Neuronal stem cell (in vitro differentiated cells): ENCODE measurements at regions not wholly inside any gene's neighbourhood (a gene's known extent, or its start where the extent isn't known, plus 50 kb on each side); places are given as distances from the start of the nearest gene placed in this dataset.

ENCODE experiments used
- DNase-seq: peaks from one replicate; pipeline ENCODE4 v3.0.0-alpha.2; 2013; ENCODE audit warnings: low spot score
- H2AFZ ChIP-seq: one replicate; pipeline ENCODE4 v1.6.1; 2013; ENCODE audit warnings: mild to moderate bottlenecking, low read length, inconsistent platforms
- H2AK5ac ChIP-seq: 2 replicates; pipeline ENCODE4 v1.6.1; 2013; ENCODE audit warnings: low read depth, mild to moderate bottlenecking, inconsistent platforms, low read length, moderate library complexity, mixed read lengths
- H2BK120ac ChIP-seq: 2 replicates; pipeline ENCODE4 v1.6.1; 2013; ENCODE audit warnings: low read depth, mild to moderate bottlenecking, inconsistent platforms, low read length, moderate library complexity, mixed read lengths
- H2BK12ac ChIP-seq: one replicate; pipeline ENCODE4 v1.6.1; 2013; ENCODE audit warnings: low read length, inconsistent platforms
- H2BK15ac ChIP-seq: 2 replicates; pipeline ENCODE4 v1.6.1; 2013; ENCODE audit warnings: mild to moderate bottlenecking, low read length, inconsistent platforms, mixed read lengths
- H2BK5ac ChIP-seq: one replicate; pipeline ENCODE4 v1.6.1; 2013; ENCODE audit warnings: inconsistent platforms, mild to moderate bottlenecking, low read length, moderate library complexity
- H3K14ac ChIP-seq: one replicate; pipeline ENCODE4 v1.6.1; 2013; ENCODE audit warnings: low read length, inconsistent platforms
- H3K18ac ChIP-seq: 2 replicates; pipeline ENCODE4 v1.6.1; 2013; ENCODE audit warnings: low read length, inconsistent platforms
- H3K23ac ChIP-seq: 2 replicates; pipeline ENCODE4 v1.6.1; 2013; ENCODE audit warnings: low read depth, mild to moderate bottlenecking, mixed read lengths, low read length, inconsistent platforms; ENCODE audit not compliant: poor library complexity
- H3K27ac ChIP-seq: replicated peaks from 3 replicates; pipeline ENCODE4 v1.5.1; 2013; ENCODE audit warnings: low read length, inconsistent platforms
- H3K27me3 ChIP-seq, 3 experiments: 2 replicates each; pipeline ENCODE4 v1.6.1; 2013; ENCODE audit warnings: low read length in 3 of 3, mild to moderate bottlenecking in 2 of 3, inconsistent platforms in 1 of 3, low read depth in 1 of 3, mixed read lengths in 1 of 3, moderate library complexity in 1 of 3; ENCODE audit not compliant: control insufficient read depth in 3 of 3, insufficient read depth in 3 of 3
- H3K36me3 ChIP-seq, 2 donors: replicated peaks in 1 of 2; 2 replicates each; pipeline ENCODE4 v1.6.1; 2013; ENCODE audit warnings: low read length in 2 of 2; ENCODE audit not compliant: control insufficient read depth in 2 of 2, insufficient read depth in 2 of 2
- H3K4ac ChIP-seq: 2 replicates; pipeline ENCODE4 v1.6.1; 2013; ENCODE audit warnings: inconsistent platforms, mild to moderate bottlenecking, low read length, moderate library complexity
- H3K4me1 ChIP-seq, 2 donors: 1 replicate in 1 of 2; 2 replicates in 1 of 2; pipeline ENCODE4 v1.6.1; 2013; ENCODE audit warnings: low read length in 2 of 2, low read depth in 1 of 2; ENCODE audit not compliant: control insufficient read depth in 2 of 2, insufficient read depth in 1 of 2
- H3K4me2 ChIP-seq: one replicate; pipeline ENCODE4 v1.6.1; 2013; ENCODE audit warnings: mild to moderate bottlenecking, low read length, inconsistent platforms; ENCODE audit not compliant: insufficient read depth, poor library complexity, severe bottlenecking
- H3K4me3 ChIP-seq, 2 donors: 2 replicates each; pipeline ENCODE4 v1.5.1; 2013; ENCODE audit warnings: low read length in 2 of 2, mild to moderate bottlenecking in 2 of 2, inconsistent platforms in 1 of 2, moderate library complexity in 1 of 2
- H3K79me1 ChIP-seq: one replicate; pipeline ENCODE4 v1.6.1; 2013; ENCODE audit warnings: low read depth, mild to moderate bottlenecking, inconsistent platforms, low read length, moderate library complexity
- H3K9ac ChIP-seq: one replicate; pipeline ENCODE4 v1.6.1; 2013; ENCODE audit warnings: mild to moderate bottlenecking, low read depth, low read length, inconsistent platforms; ENCODE audit not compliant: poor library complexity
- H3K9me3 ChIP-seq, 2 donors: replicated peaks in 1 of 2; 2 replicates each; pipeline versions ENCODE3 to v1.6.1; 2013; ENCODE audit warnings: low read length in 2 of 2, mild to moderate bottlenecking in 2 of 2, inconsistent platforms in 1 of 2, low read depth in 1 of 2, mixed read lengths in 1 of 2, moderate library complexity in 1 of 2; ENCODE audit not compliant: control insufficient read depth in 2 of 2, insufficient read depth in 1 of 2
- H4K8ac ChIP-seq: one replicate; pipeline ENCODE4 v1.6.1; 2013; ENCODE audit warnings: low read depth, mild to moderate bottlenecking, inconsistent platforms, low read length, moderate library complexity
- H4K91ac ChIP-seq: one replicate; pipeline ENCODE4 v1.6.1; 2013; ENCODE audit warnings: low read length, low read depth, mild to moderate bottlenecking, inconsistent platforms; ENCODE audit not compliant: poor library complexity
- WGBS, 2 donors: extraction: QIAGEN DNeasy Blood & Tissue Kit; methylation state at CpG; one replicate each; pipeline ENCODE4 v1.1.7; 2013; ENCODE audit warnings: missing lambda C conversion rate in 2 of 2, mixed read lengths in 1 of 2; ENCODE audit not compliant: insufficient read length in 2 of 2, insufficient replicate concordance in 1 of 2; ENCODE audit errors: extremely low coverage in 2 of 2; 5-methylcytosine and 5-hydroxymethylcytosine counted together

- Histone ChIP-seq H3K9me3 (peaks cover 0 to 2% of the 10 kb centered on the region in 2 donors), H3K18ac (no peak overlapping the region), H2AK5ac (no peak overlapping the region), H2BK12ac (no peak overlapping the region), H4K8ac (no peak overlapping the region), H3K4ac (no peak overlapping the region), H3K4me1 (no peaks in the 10 kb centered on the region), H3K4me2 (no peak overlapping the region), H2BK15ac (no peak overlapping the region), H3K14ac (no peak overlapping the region), H2AFZ (no peak overlapping the region), H3K23ac (no peak overlapping the region), H3K36me3 (no peaks in the 10 kb centered on the region), H3K27me3 (no peaks in the 10 kb centered on the region), H4K91ac (no peak overlapping the region), H3K79me1 (no peaks in the 10 kb centered on the region), H2BK5ac (no peak overlapping the region), H2BK120ac (no peak overlapping the region), H3K4me3 (no peak overlapping the region), H3K9ac (no peak overlapping the region), H3K27ac (no peak overlapping the region)
- DNase-seq = no peak
Observed at GRCh38 chr13:90185734-90186133, 1161.8 kb upstream of the MIR17HG start.

- H3K27me3 ChIP-seq = no peaks in the 10 kb centered on the region
- no peaks in the 10 kb centered on the region for H3K79me1 ChIP-seq
- H3K9ac ChIP-seq = no peak overlapping the region
- no peak overlapping the region for H3K4me2 ChIP-seq
- no peak overlapping the region for H4K91ac ChIP-seq
- peaks cover 0 to 2% of the 10 kb centered on the region in 2 donors for H3K9me3 ChIP-seq
- H3K18ac ChIP-seq = no peak overlapping the region
- no peak overlapping the region for H3K23ac ChIP-seq
- no peak overlapping the region for H3K4me3 ChIP-seq
- H2AK5ac ChIP-seq = no peak overlapping the region
- H3K4ac ChIP-seq = no peak overlapping the region
- H3K14ac ChIP-seq = no peak overlapping the region
- no peak overlapping the region for H2BK120ac ChIP-seq
- no peak overlapping the region for H2BK12ac ChIP-seq
- H3K4me1 ChIP-seq = no peaks in the 10 kb centered on the region
- no peak for DNase-seq
- H2AFZ ChIP-seq = no peak overlapping the region
- H2BK15ac ChIP-seq = no peak overlapping the region
- no peak overlapping the region for H4K8ac ChIP-seq
- H3K27ac ChIP-seq = no peak overlapping the region
- no peak overlapping the region for H2BK5ac ChIP-seq
- H3K36me3 ChIP-seq = no peaks in the 10 kb centered on the region
- WGBS, 2 donors = no CpG with 5 or more reads among the region's 5 CpGs
Observed at GRCh38 chr13:90187478-90188350, 1159.8 kb upstream of the MIR17HG start.

- Histone ChIP-seq H4K8ac (no peak overlapping the region), H2BK120ac (no peak overlapping the region), H3K27ac (no peak overlapping the region)
Observed at GRCh38 chr13:90188351-90188636, 1159.2 kb upstream of the MIR17HG start.

GRCh38 chr13:90197722-90198121 lies 1149.8 kb upstream of the MIR17HG start:
- H3K79me1 ChIP-seq = no peaks in the 10 kb centered on the region
- no peak overlapping the region for H2BK15ac ChIP-seq
- H3K4me2 ChIP-seq = no peak overlapping the region
- no CpG with 5 or more reads among the region's 2 CpGs for WGBS, 2 donors
- no peak overlapping the region for H4K91ac ChIP-seq
- H2BK120ac ChIP-seq = no peak overlapping the region
- H3K9ac ChIP-seq = no peak overlapping the region
- H2AFZ ChIP-seq = peak overlapping the region; percentile 10
- no peaks in the 10 kb centered on the region for H3K9me3 ChIP-seq
- no peaks in the 10 kb centered on the region for H3K4me1 ChIP-seq
- no peak overlapping the region for H3K27ac ChIP-seq
- no peak overlapping the region for H3K18ac ChIP-seq
- no peak overlapping the region for H3K23ac ChIP-seq
- H3K4ac ChIP-seq = no peak overlapping the region
- H2AK5ac ChIP-seq = no peak overlapping the region
- no peak overlapping the region for H3K14ac ChIP-seq
- DNase-seq = no peak
- H2BK5ac ChIP-seq = no peak overlapping the region
- H3K27me3 ChIP-seq = no peaks in the 10 kb centered on the region
- no peak overlapping the region for H3K4me3 ChIP-seq
- no peaks in the 10 kb centered on the region for H3K36me3 ChIP-seq
- no peak overlapping the region for H2BK12ac ChIP-seq
- no peak overlapping the region for H4K8ac ChIP-seq

More at GRCh38 chr13:90188351-90188636, 1159.2 kb upstream of the MIR17HG start:
- H3K9me3 ChIP-seq = peaks cover 0 to 2% of the 10 kb centered on the region in 2 donors
- no peak overlapping the region for H2BK12ac ChIP-seq
- no peak for DNase-seq
- no peak overlapping the region for H3K4ac ChIP-seq
- H3K18ac ChIP-seq = no peak overlapping the region
- no peak overlapping the region for H3K9ac ChIP-seq
- no peak overlapping the region for H3K23ac ChIP-seq
- H3K4me3 ChIP-seq = no peak overlapping the region
- no peak overlapping the region for H2AFZ ChIP-seq
- H3K4me2 ChIP-seq = no peak overlapping the region
- no peaks in the 10 kb centered on the region for H3K4me1 ChIP-seq
- no peak overlapping the region for H4K91ac ChIP-seq
- no peaks in the 10 kb centered on the region for H3K27me3 ChIP-seq
- H3K36me3 ChIP-seq = no peaks in the 10 kb centered on the region
- no peak overlapping the region for H2BK5ac ChIP-seq
- H3K79me1 ChIP-seq = no peaks in the 10 kb centered on the region
- H2AK5ac ChIP-seq = no peak overlapping the region
- H3K14ac ChIP-seq = no peak overlapping the region
- no peak overlapping the region for H2BK15ac ChIP-seq
- WGBS, 2 donors = no CpG with 5 or more reads among the region's 3 CpGs
